ENCODE measurements at regions not wholly inside any gene's neighbourhood (a gene's known extent, or its start where the extent isn't known, plus 50 kb on each side); places are given as distances from the start of the nearest gene placed in this dataset.

GRCh38 chrX:99371976-99372595, 1038.0 kb downstream of the PCDH19 start:
- Histone ChIP-seq H3K4me3 (no peak overlapping the region), H3K9me3 (ENCODE audit: low read depth, low read length) (no peaks in the 10 kb centered on the region), H3K27ac (no peak overlapping the region), H3K36me3 (ENCODE audit: insufficient read depth, low read length) (no peaks in the 10 kb centered on the region), H3K9ac (ENCODE audit: insufficient read length) (no peak overlapping the region)
- TF ChIP-seq EZH2 (IDR thresholded peaks at IDR 0.05), result no peak
- TF ChIP-seq FOXP2 (optimal IDR thresholded peaks at IDR 0.05; ENCODE audit: control extremely low read depth, extremely low read length, insufficient read depth), result no peak
- no peak for TF ChIP-seq POLR2AphosphoS5 (IDR thresholded peaks at IDR 0.05; ENCODE audit: borderline replicate concordance, low read depth, low read length)
- no peak for DNase-seq (ENCODE audit: low read depth, low spot score)

- H3K9me3 ChIP-seq (ENCODE audit: low read depth, low read length), result no peaks in the 10 kb centered on the region
- TF ChIP-seq EZH2 (IDR thresholded peaks at IDR 0.05) (no peak), POLR2AphosphoS5 (IDR thresholded peaks at IDR 0.05; ENCODE audit: borderline replicate concordance, low read depth, low read length) (no peak), FOXP2 (optimal IDR thresholded peaks at IDR 0.05; ENCODE audit: control extremely low read depth, extremely low read length, insufficient read depth) (no peak)
- no peak overlapping the region for H3K4me3 ChIP-seq
- H3K9ac ChIP-seq (ENCODE audit: insufficient read length), result no peak overlapping the region
- no peak overlapping the region for H3K27ac ChIP-seq
- no peak for DNase-seq (ENCODE audit: low read depth, low spot score)
- no peaks in the 10 kb centered on the region for H3K36me3 ChIP-seq (ENCODE audit: insufficient read depth, low read length)
Observed at GRCh38 chrX:99353412-99353811, 1056.7 kb downstream of the PCDH19 start.

- TF ChIP-seq FOXP2 (optimal IDR thresholded peaks at IDR 0.05; ENCODE audit: control extremely low read depth, extremely low read length, insufficient read depth) (no peak), EZH2 (IDR thresholded peaks at IDR 0.05) (no peak), POLR2AphosphoS5 (IDR thresholded peaks at IDR 0.05; ENCODE audit: borderline replicate concordance, low read depth, low read length) (no peak)
- H3K9me3 ChIP-seq (ENCODE audit: low read depth, low read length), result no peaks in the 10 kb centered on the region
- no peaks in the 10 kb centered on the region for H3K36me3 ChIP-seq (ENCODE audit: insufficient read depth, low read length)
- H3K27ac ChIP-seq, result no peak overlapping the region
- H3K4me3 ChIP-seq, result no peak overlapping the region
- DNase-seq (ENCODE audit: low read depth, low spot score), result no peak
- no peak overlapping the region for H3K9ac ChIP-seq (ENCODE audit: insufficient read length)
Observed at GRCh38 chrX:99348256-99348655, 1061.8 kb downstream of the PCDH19 start.

GRCh38 chrX:99308302-99308701, 1101.8 kb downstream of the PCDH19 start:
- Histone ChIP-seq H3K4me3 (no peak overlapping the region), H3K36me3 (ENCODE audit: insufficient read depth, low read length) (no peaks in the 10 kb centered on the region), H3K27ac (no peak overlapping the region), H3K9ac (ENCODE audit: insufficient read length) (no peak overlapping the region), H3K9me3 (ENCODE audit: low read depth, low read length) (no peaks in the 10 kb centered on the region)
- DNase-seq (ENCODE audit: low read depth, low spot score), result no peak
- no peak for TF ChIP-seq EZH2 (IDR thresholded peaks at IDR 0.05)
- no peak for TF ChIP-seq FOXP2 (optimal IDR thresholded peaks at IDR 0.05; ENCODE audit: control extremely low read depth, extremely low read length, insufficient read depth)
- no peak for TF ChIP-seq POLR2AphosphoS5 (IDR thresholded peaks at IDR 0.05; ENCODE audit: borderline replicate concordance, low read depth, low read length)

- H3K4me3 ChIP-seq, result no peak overlapping the region
- H3K9ac ChIP-seq (ENCODE audit: insufficient read length), result no peak overlapping the region
- no peak overlapping the region for H3K27ac ChIP-seq
- no peaks in the 10 kb centered on the region for H3K36me3 ChIP-seq (ENCODE audit: insufficient read depth, low read length)
- H3K9me3 ChIP-seq (ENCODE audit: low read depth, low read length), result no peaks in the 10 kb centered on the region
- TF ChIP-seq FOXP2 (optimal IDR thresholded peaks at IDR 0.05; ENCODE audit: control extremely low read depth, extremely low read length, insufficient read depth), result no peak
- no peak for TF ChIP-seq POLR2AphosphoS5 (IDR thresholded peaks at IDR 0.05; ENCODE audit: borderline replicate concordance, low read depth, low read length)
- TF ChIP-seq EZH2 (IDR thresholded peaks at IDR 0.05), result no peak
- no peak for DNase-seq (ENCODE audit: low read depth, low spot score)
Observed at GRCh38 chrX:99305573-99305972, 1104.5 kb downstream of the PCDH19 start.

- Histone ChIP-seq H3K36me3 (ENCODE audit: insufficient read depth, low read length) (no peaks in the 10 kb centered on the region), H3K9ac (ENCODE audit: insufficient read length) (no peak overlapping the region), H3K9me3 (ENCODE audit: low read depth, low read length) (no peaks in the 10 kb centered on the region), H3K4me3 (no peak overlapping the region), H3K27ac (no peak overlapping the region)
- TF ChIP-seq FOXP2 (optimal IDR thresholded peaks at IDR 0.05; ENCODE audit: control extremely low read depth, extremely low read length, insufficient read depth), result no peak
- no peak for TF ChIP-seq EZH2 (IDR thresholded peaks at IDR 0.05)
- TF ChIP-seq POLR2AphosphoS5 (IDR thresholded peaks at IDR 0.05; ENCODE audit: borderline replicate concordance, low read depth, low read length), result no peak
- peak; percentile 14 for DNase-seq (ENCODE audit: low read depth, low spot score)
Observed at GRCh38 chrX:99301990-99302389, 1108.1 kb downstream of the PCDH19 start.

- Histone ChIP-seq H3K9ac (ENCODE audit: insufficient read length) (no peak overlapping the region), H3K9me3 (ENCODE audit: low read depth, low read length) (no peaks in the 10 kb centered on the region), H3K36me3 (ENCODE audit: insufficient read depth, low read length) (no peaks in the 10 kb centered on the region), H3K4me3 (no peak overlapping the region), H3K27ac (no peak overlapping the region)
- no peak for TF ChIP-seq POLR2AphosphoS5 (IDR thresholded peaks at IDR 0.05; ENCODE audit: borderline replicate concordance, low read depth, low read length)
- TF ChIP-seq EZH2 (IDR thresholded peaks at IDR 0.05), result no peak
- DNase-seq (ENCODE audit: low read depth, low spot score), result no peak
Observed at GRCh38 chrX:99271641-99272040, 1138.4 kb downstream of the PCDH19 start.

- Histone ChIP-seq H3K9ac (ENCODE audit: insufficient read length) (no peak overlapping the region), H3K27ac (no peak overlapping the region), H3K4me3 (no peak overlapping the region), H3K36me3 (ENCODE audit: insufficient read depth, low read length) (no peaks in the 10 kb centered on the region), H3K9me3 (ENCODE audit: low read depth, low read length) (no peaks in the 10 kb centered on the region)
- DNase-seq (ENCODE audit: low read depth, low spot score), result no peak
- TF ChIP-seq FOXP2 (optimal IDR thresholded peaks at IDR 0.05; ENCODE audit: control extremely low read depth, extremely low read length, insufficient read depth), result no peak
- no peak for TF ChIP-seq EZH2 (IDR thresholded peaks at IDR 0.05)
- TF ChIP-seq POLR2AphosphoS5 (IDR thresholded peaks at IDR 0.05; ENCODE audit: borderline replicate concordance, low read depth, low read length), result no peak
Observed at GRCh38 chrX:99266255-99266654, 1143.8 kb downstream of the PCDH19 start.

- no peak for TF ChIP-seq EZH2 (IDR thresholded peaks at IDR 0.05)
- no peak for TF ChIP-seq FOXP2 (optimal IDR thresholded peaks at IDR 0.05; ENCODE audit: control extremely low read depth, extremely low read length, insufficient read depth)
- no peak for TF ChIP-seq POLR2AphosphoS5 (IDR thresholded peaks at IDR 0.05; ENCODE audit: borderline replicate concordance, low read depth, low read length)
- H3K9ac ChIP-seq (ENCODE audit: insufficient read length), result no peak overlapping the region
- no peak overlapping the region for H3K27ac ChIP-seq
- DNase-seq (ENCODE audit: low read depth, low spot score), result no peak
- no peaks in the 10 kb centered on the region for H3K9me3 ChIP-seq (ENCODE audit: low read depth, low read length)
- H3K4me3 ChIP-seq, result no peak overlapping the region
- H3K36me3 ChIP-seq (ENCODE audit: insufficient read depth, low read length), result no peaks in the 10 kb centered on the region
Observed at GRCh38 chrX:99248180-99248579, 1161.9 kb downstream of the PCDH19 start.
